Thyroid gland (tissue), 4 donors: ENCODE measurements at regions not wholly inside any gene's neighbourhood (a gene's known extent, or its start where the extent isn't known, plus 50 kb on each side); places are given as distances from the start of the nearest gene placed in this dataset.

Experiments used
- DNase-seq, 2 donors: peaks; one replicate each; pipeline ENCODE4 v3.0.0-alpha.2; 2019
- H3K27ac ChIP-seq, 3 donors: fragments of 200-600 bp; sonication (generic); 1 replicate in 2 of 3; 2 replicates in 1 of 3; pipeline ENCODE4 v1.5.1; 2016 to 2019; ENCODE audit warnings: mild to moderate bottlenecking in 1 of 3, moderate library complexity in 1 of 3
- H3K27me3 ChIP-seq: fragments of 200-600 bp; sonication (generic); one replicate; pipeline ENCODE4 v1.5.1; 2019
- H3K36me3 ChIP-seq, 2 donors: fragments of 200-600 bp; sonication (generic); one replicate each; pipeline ENCODE4 v1.5.1; 2016 to 2019
- H3K4me1 ChIP-seq, 2 donors: fragments of 200-600 bp; sonication (generic); one replicate each; pipeline ENCODE4 v1.5.1; 2017 to 2019
- H3K4me3 ChIP-seq, 3 donors: fragments of 200-600 bp; sonication (generic); replicated peaks in 1 of 3; 1 replicate in 2 of 3; 2 replicates in 1 of 3; pipeline ENCODE4 v1.5.1; 2016; ENCODE audit warnings: mild to moderate bottlenecking in 1 of 3
- H3K9me3 ChIP-seq: fragments of 200-600 bp; sonication (generic); one replicate; pipeline ENCODE4 v1.5.1; 2017
- CTCF ChIP-seq, 6 experiments: fragments of 200-600 bp in 3 of 6; fragments of 450-650 bp in 3 of 6; sonication (generic) in 3 of 6; IDR thresholded peaks; one replicate each; pipeline ENCODE4 v1.5.1; 2016 to 2019; ENCODE audit warnings: antibody characterized with exemption in 6 of 6, mild to moderate bottlenecking in 2 of 6, inconsistent platforms in 1 of 6, moderate library complexity in 1 of 6
- POLR2A ChIP-seq, 2 donors: fragments of 450-650 bp; IDR thresholded peaks; one replicate each; pipeline ENCODE4 v1.6.1; 2017; ENCODE audit warnings: antibody characterized with exemption in 2 of 2, mild to moderate bottlenecking in 2 of 2, moderate library complexity in 1 of 2
- WGBS, 2 donors: methylation state at CpG; one replicate each; pipeline ENCODE4 v1.1.5; 2017; 5-methylcytosine and 5-hydroxymethylcytosine counted together
- intact Hi-C: fragments of 100-400 bp; cut with DNase I; formaldehyde crosslinking; loops from one replicate; pipeline ENCODE4 v1.15.1; 2023

GRCh38 chr3:127371846-127372245, 84.0 kb upstream of the PRR20G start:
- no peaks in the 10 kb centered on the region for H3K27me3 ChIP-seq
- H3K4me3 ChIP-seq: no peak overlapping the region
- TF ChIP-seq POLR2A (IDR thresholded peaks at IDR 0.05): no peak
- no peak for TF ChIP-seq CTCF (IDR thresholded peaks at IDR 0.05)
- no peaks in the 10 kb centered on the region for H3K36me3 ChIP-seq
- no peak overlapping the region for H3K27ac ChIP-seq
- H3K4me1 ChIP-seq: no peaks in the 10 kb centered on the region
- intact Hi-C loops: no loop called here
- DNase-seq: no peak
- 71 to 76% methylated on average over 6 of the region's 6 CpGs for WGBS, 2 donors
- no peaks in the 10 kb centered on the region for H3K9me3 ChIP-seq

GRCh38 chr3:127371334-127371733, 83.5 kb upstream of the PRR20G start:
- Histone ChIP-seq H3K9me3 (no peaks in the 10 kb centered on the region), H3K36me3 (no peaks in the 10 kb centered on the region), H3K27me3 (no peaks in the 10 kb centered on the region), H3K27ac (no peak overlapping the region), H3K4me1 (no peaks in the 10 kb centered on the region), H3K4me3 (no peak overlapping the region)
- intact Hi-C loops: no loop called here
- no peak for DNase-seq
- 81 to 84% methylated on average over 10 of the region's 10 CpGs for WGBS, 2 donors
- no peak for TF ChIP-seq CTCF (IDR thresholded peaks at IDR 0.05)
- TF ChIP-seq POLR2A (IDR thresholded peaks at IDR 0.05): no peak

- no peak overlapping the region for H3K27ac ChIP-seq
- H3K27me3 ChIP-seq: no peaks in the 10 kb centered on the region
- no peak for DNase-seq
Measured at GRCh38 chr3:127370906-127371305, 83.1 kb upstream of the PRR20G start.

GRCh38 chr3:127369356-127369935, 81.6 kb upstream of the PRR20G start:
- no peak overlapping the region for H3K27ac ChIP-seq
- H3K4me1 ChIP-seq: no peaks in the 10 kb centered on the region
- no peak for DNase-seq
- TF ChIP-seq CTCF (IDR thresholded peaks at IDR 0.05) (no peak), POLR2A (IDR thresholded peaks at IDR 0.05) (no peak)
- 60 to 72% methylated on average over 4 of the region's 4 CpGs for WGBS, 2 donors
- intact Hi-C loops: no loop called here
- H3K9me3 ChIP-seq: no peaks in the 10 kb centered on the region
- no peak overlapping the region for H3K4me3 ChIP-seq
- H3K27me3 ChIP-seq: no peaks in the 10 kb centered on the region
- no peaks in the 10 kb centered on the region for H3K36me3 ChIP-seq

More at GRCh38 chr3:127370906-127371305, 83.1 kb upstream of the PRR20G start:
- H3K4me1 ChIP-seq: no peaks in the 10 kb centered on the region
- 46 to 71% methylated on average over 1 to 9 of the region's 9 CpGs for WGBS, 2 donors
- intact Hi-C loops: no loop called here
- no peak for TF ChIP-seq CTCF (IDR thresholded peaks at IDR 0.05)
- no peak overlapping the region for H3K4me3 ChIP-seq
- no peaks in the 10 kb centered on the region for H3K36me3 ChIP-seq
- no peaks in the 10 kb centered on the region for H3K9me3 ChIP-seq

- 48 to 52% methylated on average over 12 to 14 of the region's 14 CpGs for WGBS, 2 donors
- Histone ChIP-seq H3K36me3 (no peaks in the 10 kb centered on the region), H3K9me3 (no peaks in the 10 kb centered on the region), H3K27ac (no peak overlapping the region), H3K27me3 (no peaks in the 10 kb centered on the region), H3K4me1 (no peaks in the 10 kb centered on the region), H3K4me3 (no peak overlapping the region)
- intact Hi-C loops: no loop called here
- no peak for DNase-seq
- TF ChIP-seq CTCF (IDR thresholded peaks at IDR 0.05) (no peak), POLR2A (IDR thresholded peaks at IDR 0.05) (no peak)
Measured at GRCh38 chr3:127368186-127369032, 80.6 kb upstream of the PRR20G start.
